ENCODE measurements at regions not wholly inside any gene's neighbourhood (a gene's known extent, or its start where the extent isn't known, plus 50 kb on each side); places are given as distances from the start of the nearest gene placed in this dataset.

DNA sequence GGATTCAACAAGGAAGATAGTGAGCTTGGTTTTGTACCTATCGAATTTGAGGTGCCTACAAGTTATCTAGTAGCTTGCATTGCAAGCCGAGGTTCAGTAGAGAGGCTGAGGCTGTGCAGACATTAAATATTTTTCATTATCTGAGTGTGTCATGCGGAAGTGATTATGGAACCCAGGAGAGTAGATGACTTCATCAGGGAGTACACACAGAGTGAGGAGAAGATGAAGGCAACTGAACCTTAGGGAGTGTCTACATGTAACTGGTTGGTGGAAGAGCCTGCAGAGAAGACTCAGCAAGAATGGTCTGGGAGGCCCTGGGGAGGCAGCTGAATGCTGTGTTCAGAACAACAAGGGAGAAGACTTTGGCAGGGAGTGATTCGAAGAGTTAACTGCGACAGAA is 393.9 kb downstream of the ARHGEF28 start:
- H3K9me3 Mint-ChIP-seq (ENCODE audit: unreplicated experiment) = no peaks in the 10 kb centered on the region
- peaks cover 5% of the 10 kb centered on the region for H3K27me3 Mint-ChIP-seq (ENCODE audit: unreplicated experiment)
- DNase-seq (ENCODE audit: low spot score) = no peak
- no peaks in the 10 kb centered on the region for H3K36me3 Mint-ChIP-seq (ENCODE audit: low read depth, unreplicated experiment)
- no peaks in the 10 kb centered on the region for H3K4me1 Mint-ChIP-seq (ENCODE audit: unreplicated experiment)
- TF ChIP-seq, protein P1, sequence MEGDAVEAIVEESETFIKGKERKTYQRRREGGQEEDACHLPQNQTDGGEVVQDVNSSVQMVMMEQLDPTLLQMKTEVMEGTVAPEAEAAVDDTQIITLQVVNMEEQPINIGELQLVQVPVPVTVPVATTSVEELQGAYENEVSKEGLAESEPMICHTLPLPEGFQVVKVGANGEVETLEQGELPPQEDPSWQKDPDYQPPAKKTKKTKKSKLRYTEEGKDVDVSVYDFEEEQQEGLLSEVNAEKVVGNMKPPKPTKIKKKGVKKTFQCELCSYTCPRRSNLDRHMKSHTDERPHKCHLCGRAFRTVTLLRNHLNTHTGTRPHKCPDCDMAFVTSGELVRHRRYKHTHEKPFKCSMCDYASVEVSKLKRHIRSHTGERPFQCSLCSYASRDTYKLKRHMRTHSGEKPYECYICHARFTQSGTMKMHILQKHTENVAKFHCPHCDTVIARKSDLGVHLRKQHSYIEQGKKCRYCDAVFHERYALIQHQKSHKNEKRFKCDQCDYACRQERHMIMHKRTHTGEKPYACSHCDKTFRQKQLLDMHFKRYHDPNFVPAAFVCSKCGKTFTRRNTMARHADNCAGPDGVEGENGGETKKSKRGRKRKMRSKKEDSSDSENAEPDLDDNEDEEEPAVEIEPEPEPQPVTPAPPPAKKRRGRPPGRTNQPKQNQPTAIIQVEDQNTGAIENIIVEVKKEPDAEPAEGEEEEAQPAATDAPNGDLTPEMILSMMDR (IDR thresholded peaks at IDR 0.05; ENCODE audit: unreplicated experiment) = no peak
- no peak overlapping the region for H3K4me3 Mint-ChIP-seq (ENCODE audit: unreplicated experiment)
- H3K27ac Mint-ChIP-seq (ENCODE audit: unreplicated experiment) = no peak overlapping the region

DNA sequence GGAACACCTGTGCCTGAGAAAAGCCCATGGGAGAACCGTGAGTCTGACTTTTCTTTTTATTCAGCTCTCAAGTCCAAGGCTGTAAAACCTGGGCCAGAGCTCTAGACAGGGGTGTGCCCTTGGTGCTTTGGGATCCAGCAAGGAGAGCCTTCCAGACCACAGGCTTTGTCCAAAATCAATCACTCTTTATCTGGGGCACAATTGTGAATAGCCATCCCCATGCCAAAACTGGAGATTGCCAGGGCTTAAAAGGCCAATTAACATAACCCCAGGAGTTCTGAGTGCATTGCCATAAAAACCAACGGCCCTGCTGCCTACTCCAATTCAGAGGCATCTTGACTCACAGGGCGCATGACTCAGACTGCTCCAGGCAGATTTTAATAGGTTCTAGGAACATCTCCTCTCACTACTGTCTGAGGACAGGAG is 391.8 kb downstream of the ARHGEF28 start:
- H3K27me3 Mint-ChIP-seq (ENCODE audit: unreplicated experiment) = peaks cover 5% of the 10 kb centered on the region
- H3K4me1 Mint-ChIP-seq (ENCODE audit: unreplicated experiment) = no peaks in the 10 kb centered on the region
- TF ChIP-seq, protein P1 (IDR thresholded peaks at IDR 0.05; ENCODE audit: unreplicated experiment) = no peak
- H3K4me3 Mint-ChIP-seq (ENCODE audit: unreplicated experiment) = no peak overlapping the region
- H3K36me3 Mint-ChIP-seq (ENCODE audit: low read depth, unreplicated experiment) = no peaks in the 10 kb centered on the region
- no peak for DNase-seq (ENCODE audit: low spot score)
- no peak overlapping the region for H3K27ac Mint-ChIP-seq (ENCODE audit: unreplicated experiment)
- no peaks in the 10 kb centered on the region for H3K9me3 Mint-ChIP-seq (ENCODE audit: unreplicated experiment)

DNA sequence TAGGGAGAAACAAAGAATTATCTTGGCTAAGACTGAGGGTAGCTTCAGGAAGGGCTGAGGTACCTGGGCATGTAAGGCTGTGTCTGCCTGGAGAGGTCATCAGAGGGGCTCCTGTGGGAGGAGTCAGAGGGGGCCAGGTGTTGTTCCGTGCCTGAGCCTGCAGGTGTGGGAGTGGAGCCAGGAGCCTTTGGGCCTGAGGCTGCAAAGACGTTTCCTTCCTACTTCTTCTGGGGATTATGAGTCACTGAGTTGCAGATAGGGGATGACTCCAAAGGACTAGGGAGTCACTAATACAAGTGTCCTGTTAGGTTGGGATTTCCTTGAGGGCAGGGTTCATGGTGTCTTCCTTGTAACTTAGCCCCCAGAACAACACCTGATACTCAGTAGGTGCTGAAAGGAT is 391.1 kb downstream of the ARHGEF28 start:
- H3K9me3 Mint-ChIP-seq (ENCODE audit: unreplicated experiment) = no peaks in the 10 kb centered on the region

DNA sequence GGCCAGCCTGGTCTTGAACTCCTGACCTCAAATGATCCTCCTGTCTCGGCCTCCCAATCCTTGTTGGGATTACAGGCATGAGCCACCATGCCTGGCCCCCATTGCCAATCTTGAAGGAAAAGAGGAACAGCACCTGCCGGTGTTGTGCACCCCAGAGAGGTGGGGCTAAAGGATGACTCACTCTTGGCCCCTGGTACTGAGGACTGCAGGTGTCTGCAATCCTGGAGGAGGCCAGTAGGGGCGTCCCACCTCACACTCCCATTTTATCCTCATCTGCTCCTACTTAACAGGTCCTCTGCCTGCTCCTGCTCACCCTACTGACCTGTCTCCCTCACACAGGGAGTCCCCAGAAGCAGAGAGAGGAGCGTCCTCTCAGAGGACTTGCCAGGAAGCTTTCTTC is 390.4 kb downstream of the ARHGEF28 start:
- TF ChIP-seq, protein P1 (IDR thresholded peaks at IDR 0.05; ENCODE audit: unreplicated experiment) = peak; percentile 36
- peaks cover 5% of the 10 kb centered on the region for H3K27me3 Mint-ChIP-seq (ENCODE audit: unreplicated experiment)
- no peak for DNase-seq (ENCODE audit: low spot score)
- no peak overlapping the region for H3K4me3 Mint-ChIP-seq (ENCODE audit: unreplicated experiment)
- H3K36me3 Mint-ChIP-seq (ENCODE audit: low read depth, unreplicated experiment) = no peaks in the 10 kb centered on the region
- no peaks in the 10 kb centered on the region for H3K4me1 Mint-ChIP-seq (ENCODE audit: unreplicated experiment)
- H3K27ac Mint-ChIP-seq (ENCODE audit: unreplicated experiment) = no peak overlapping the region
- H3K9me3 Mint-ChIP-seq (ENCODE audit: unreplicated experiment) = no peaks in the 10 kb centered on the region

More for the DNA sequence above, 391.1 kb downstream of the ARHGEF28 start:
- no peak for DNase-seq (ENCODE audit: low spot score)
- Mint-ChIP-seq H3K36me3 (ENCODE audit: low read depth, unreplicated experiment) (no peaks in the 10 kb centered on the region), H3K27ac (ENCODE audit: unreplicated experiment) (no peak overlapping the region), H3K4me1 (ENCODE audit: unreplicated experiment) (no peaks in the 10 kb centered on the region), H3K27me3 (ENCODE audit: unreplicated experiment) (peaks cover 5% of the 10 kb centered on the region), H3K4me3 (ENCODE audit: unreplicated experiment) (no peak overlapping the region)
- TF ChIP-seq, protein P1 (IDR thresholded peaks at IDR 0.05; ENCODE audit: unreplicated experiment) = no peak

DNA sequence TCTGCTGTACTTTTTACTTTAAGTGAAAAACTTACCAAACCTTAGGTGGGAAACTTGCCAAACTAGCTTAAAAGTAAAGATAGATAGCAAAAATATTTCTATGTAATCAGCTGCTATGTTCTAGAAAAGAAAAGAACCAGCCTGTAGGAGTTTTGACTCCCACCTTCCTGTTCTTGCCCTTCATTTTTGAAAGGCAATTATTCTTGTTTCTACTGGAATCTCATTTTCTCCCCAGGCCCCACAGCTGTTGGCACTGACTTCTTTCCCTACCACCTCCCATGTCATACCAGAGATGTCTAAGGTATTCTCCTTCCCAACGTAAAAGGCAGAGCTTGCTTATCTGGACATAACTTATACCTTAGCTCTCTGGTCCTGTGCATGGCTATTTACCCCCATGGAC is 389.7 kb downstream of the ARHGEF28 start:
- peaks cover 5% of the 10 kb centered on the region for H3K27me3 Mint-ChIP-seq (ENCODE audit: unreplicated experiment)
- H3K36me3 Mint-ChIP-seq (ENCODE audit: low read depth, unreplicated experiment) = no peaks in the 10 kb centered on the region
- no peaks in the 10 kb centered on the region for H3K9me3 Mint-ChIP-seq (ENCODE audit: unreplicated experiment)
- no peak overlapping the region for H3K4me3 Mint-ChIP-seq (ENCODE audit: unreplicated experiment)
- H3K27ac Mint-ChIP-seq (ENCODE audit: unreplicated experiment) = no peak overlapping the region
- TF ChIP-seq, protein P1 (IDR thresholded peaks at IDR 0.05; ENCODE audit: unreplicated experiment) = no peak
- DNase-seq (ENCODE audit: low spot score) = no peak
- no peaks in the 10 kb centered on the region for H3K4me1 Mint-ChIP-seq (ENCODE audit: unreplicated experiment)

All from endothelial cell (in vitro differentiated cells).